Body of pancreas (tissue), 4 donors: ENCODE measurements at regions not wholly inside any gene's neighbourhood (a gene's known extent, or its start where the extent isn't known, plus 50 kb on each side); places are given as distances from the start of the nearest gene placed in this dataset.

Experiments
- ATAC-seq: fragments of 150-250 bp; one replicate; pipeline ENCODE4 v1.9.1; 2016
- DNase-seq, 4 donors: peaks; one replicate each; pipeline ENCODE4 v3.0.0-alpha.2; 2019
- H3K27ac ChIP-seq, 4 donors: fragments of 200-600 bp; sonication (generic); 1 replicate in 3 of 4; 2 replicates in 1 of 4; pipeline versions ENCODE4 v1.5.1 to v1.6.1; 2016 to 2019; ENCODE audit warnings: mild to moderate bottlenecking in 1 of 4, mixed read lengths in 1 of 4, moderate library complexity in 1 of 4
- H3K27me3 ChIP-seq, 2 donors: fragments of 200-600 bp; sonication (generic); one replicate each; pipeline ENCODE4 v1.6.0; 2016; ENCODE audit warnings: mild to moderate bottlenecking in 1 of 2
- H3K36me3 ChIP-seq, 2 donors: fragments of 200-600 bp; sonication (generic); replicated peaks in 1 of 2; 2 replicates each; pipeline ENCODE4 v1.5.1; 2016; ENCODE audit warnings: low read depth in 2 of 2; ENCODE audit not compliant: insufficient read depth in 1 of 2
- H3K4me1 ChIP-seq: fragments of 200-600 bp; sonication (generic); one replicate; pipeline ENCODE4 v1.6.0; 2016
- H3K4me3 ChIP-seq, 2 donors: fragments of 200-600 bp; sonication (generic); 1 replicate in 1 of 2; 2 replicates in 1 of 2; pipeline ENCODE4 v1.5.1; 2016 to 2019
- H3K9me3 ChIP-seq, 3 donors: fragments of 200-600 bp; sonication (generic); 1 replicate in 2 of 3; 2 replicates in 1 of 3; pipeline ENCODE4 v1.5.1; 2016
- POLR2A ChIP-seq, 3 donors: fragments of 450-650 bp; IDR thresholded peaks; one replicate each; pipeline ENCODE4 v1.6.1; 2016; ENCODE audit warnings: antibody characterized with exemption in 3 of 3, mild to moderate bottlenecking in 2 of 3
- WGBS, 2 donors: methylation state at CpG; one replicate each; pipeline ENCODE4 v1.1.5; 2017; 5-methylcytosine and 5-hydroxymethylcytosine counted together
- intact Hi-C: fragments of 100-400 bp; cut with DNase I; formaldehyde crosslinking; loops from one replicate; pipeline ENCODE4 v1.15.1; 2023
- TF ChIP-seq, protein P1 (sequence below), 7 experiments: fragments of 450-650 bp in 4 of 7; fragments of 200-600 bp in 3 of 7; sonication (generic) in 3 of 7; IDR thresholded peaks; one replicate each; pipeline ENCODE4 v1.5.1; 2016 to 2019; ENCODE audit warnings: antibody characterized with exemption in 7 of 7

- Histone ChIP-seq H3K9me3 (no peaks in the 10 kb centered on the region), H3K27me3 (no peaks in the 10 kb centered on the region), H3K4me3 (no peak overlapping the region), H3K36me3 (no peaks in the 10 kb centered on the region), H3K27ac (no peak overlapping the region), H3K4me1 (no peaks in the 10 kb centered on the region)
- intact Hi-C loops = no loop called here
- TF ChIP-seq, protein P1, sequence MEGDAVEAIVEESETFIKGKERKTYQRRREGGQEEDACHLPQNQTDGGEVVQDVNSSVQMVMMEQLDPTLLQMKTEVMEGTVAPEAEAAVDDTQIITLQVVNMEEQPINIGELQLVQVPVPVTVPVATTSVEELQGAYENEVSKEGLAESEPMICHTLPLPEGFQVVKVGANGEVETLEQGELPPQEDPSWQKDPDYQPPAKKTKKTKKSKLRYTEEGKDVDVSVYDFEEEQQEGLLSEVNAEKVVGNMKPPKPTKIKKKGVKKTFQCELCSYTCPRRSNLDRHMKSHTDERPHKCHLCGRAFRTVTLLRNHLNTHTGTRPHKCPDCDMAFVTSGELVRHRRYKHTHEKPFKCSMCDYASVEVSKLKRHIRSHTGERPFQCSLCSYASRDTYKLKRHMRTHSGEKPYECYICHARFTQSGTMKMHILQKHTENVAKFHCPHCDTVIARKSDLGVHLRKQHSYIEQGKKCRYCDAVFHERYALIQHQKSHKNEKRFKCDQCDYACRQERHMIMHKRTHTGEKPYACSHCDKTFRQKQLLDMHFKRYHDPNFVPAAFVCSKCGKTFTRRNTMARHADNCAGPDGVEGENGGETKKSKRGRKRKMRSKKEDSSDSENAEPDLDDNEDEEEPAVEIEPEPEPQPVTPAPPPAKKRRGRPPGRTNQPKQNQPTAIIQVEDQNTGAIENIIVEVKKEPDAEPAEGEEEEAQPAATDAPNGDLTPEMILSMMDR (IDR thresholded peaks at IDR 0.05) = no peak
- no peak for TF ChIP-seq POLR2A (IDR thresholded peaks at IDR 0.05)
- ATAC-seq (no peak), DNase-seq (no peak)
- WGBS, 2 donors = 75 to 85% methylated on average over 1 of the region's 1 CpG
These were observed 667.3 kb upstream of the CITED2 start for GRCh38 chr6:140041571-140042332.

GRCh38 chr6:140041056-140041455 lies 666.6 kb upstream of the CITED2 start:
- Histone ChIP-seq H3K27ac (no peak overlapping the region), H3K27me3 (no peaks in the 10 kb centered on the region), H3K4me3 (no peak overlapping the region), H3K36me3 (no peaks in the 10 kb centered on the region), H3K4me1 (no peaks in the 10 kb centered on the region), H3K9me3 (no peaks in the 10 kb centered on the region)
- intact Hi-C loops = no loop called here
- TF ChIP-seq POLR2A (IDR thresholded peaks at IDR 0.05) = no peak
- TF ChIP-seq, protein P1 (IDR thresholded peaks at IDR 0.05) = no peak
- DNase-seq (no peak), ATAC-seq (no peak)

DNA sequence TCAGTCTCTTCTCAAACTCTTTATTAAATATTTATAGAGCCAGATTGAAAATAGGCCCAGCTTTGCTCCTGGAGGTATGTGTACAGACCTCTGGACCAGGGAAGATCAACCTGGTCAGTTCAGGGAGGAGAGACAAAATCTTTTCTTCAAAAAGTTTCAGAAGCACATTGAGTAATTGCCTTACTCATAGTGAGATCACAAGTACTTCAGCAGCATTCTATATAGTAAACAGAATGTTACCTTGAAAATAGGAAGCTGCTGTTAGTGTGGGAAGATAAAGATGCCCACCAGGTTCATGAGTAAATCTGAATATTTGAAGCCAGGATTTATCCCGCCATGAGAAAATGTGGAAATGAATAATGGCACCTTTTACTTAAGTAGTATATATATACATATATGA lies 665.9 kb upstream of the CITED2 start:
- Histone ChIP-seq H3K36me3 (no peaks in the 10 kb centered on the region), H3K4me1 (no peaks in the 10 kb centered on the region), H3K4me3 (no peak overlapping the region), H3K27me3 (no peaks in the 10 kb centered on the region), H3K9me3 (no peaks in the 10 kb centered on the region), H3K27ac (no peak overlapping the region)
- ATAC-seq (no peak), DNase-seq (no peak)
- intact Hi-C loops = no loop called here
- 65 to 93% methylated on average over 1 of the region's 1 CpG for WGBS, 2 donors
- TF ChIP-seq, protein P1 (IDR thresholded peaks at IDR 0.05) = no peak
- no peak for TF ChIP-seq POLR2A (IDR thresholded peaks at IDR 0.05)

DNA sequence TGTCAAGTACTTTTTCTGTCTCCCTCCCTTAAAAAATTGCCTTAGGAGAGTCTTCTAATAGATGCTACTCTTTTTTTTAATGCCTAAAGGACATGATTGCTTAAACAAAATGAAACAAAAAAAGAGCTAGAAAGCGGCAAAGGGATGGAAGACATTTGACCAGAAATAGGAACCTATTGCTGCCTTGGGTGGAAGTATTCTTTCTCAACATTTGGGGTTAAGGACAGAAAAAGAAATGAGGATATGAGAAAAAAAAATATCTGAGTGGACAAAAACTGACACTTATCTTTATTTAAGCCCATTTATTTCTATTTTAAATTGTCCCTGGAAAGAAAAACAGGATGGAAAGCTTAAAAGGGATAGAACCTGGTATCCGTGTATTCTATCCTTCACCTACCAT lies 664.9 kb upstream of the CITED2 start:
- intact Hi-C loops = no loop called here
- WGBS, 2 donors = 73 to 83% methylated on average over 2 of the region's 2 CpGs
- ATAC-seq (no peak), DNase-seq (no peak)
- TF ChIP-seq POLR2A (IDR thresholded peaks at IDR 0.05) = no peak
- TF ChIP-seq, protein P1 (IDR thresholded peaks at IDR 0.05) = no peak
- no peaks in the 10 kb centered on the region for H3K9me3 ChIP-seq
- no peaks in the 10 kb centered on the region for H3K36me3 ChIP-seq
- H3K27me3 ChIP-seq = no peaks in the 10 kb centered on the region
- no peak overlapping the region for H3K27ac ChIP-seq
- no peak overlapping the region for H3K4me3 ChIP-seq
- H3K4me1 ChIP-seq = no peaks in the 10 kb centered on the region

DNA sequence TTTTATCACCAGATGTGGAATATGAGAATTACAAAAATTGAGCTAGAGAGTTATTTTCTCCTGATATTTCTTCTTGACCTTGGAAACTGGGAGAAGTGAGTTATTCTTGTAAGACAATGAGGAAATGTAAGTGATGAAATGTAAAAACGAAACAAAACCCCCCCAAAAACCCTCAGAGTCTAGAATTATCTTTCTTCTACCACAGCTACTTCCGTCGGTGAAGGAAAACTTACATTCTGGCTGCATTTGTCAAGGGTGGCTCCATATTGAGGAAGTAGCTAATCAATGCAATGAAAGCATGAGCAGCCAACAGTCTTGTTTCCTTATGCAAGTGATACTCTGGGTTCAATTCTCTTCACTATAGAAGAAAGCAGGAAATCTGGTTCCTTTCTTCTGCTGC lies 661.7 kb upstream of the CITED2 start:
- ATAC-seq = no peak

More for the DNA sequence above, 661.7 kb upstream of the CITED2 start:
- WGBS, 2 donors = 59 to 72% methylated on average over 3 of the region's 3 CpGs
- intact Hi-C loops = no loop called here
- H3K36me3 ChIP-seq = no peaks in the 10 kb centered on the region
- no peak overlapping the region for H3K27ac ChIP-seq
- no peak for DNase-seq
- H3K9me3 ChIP-seq = no peaks in the 10 kb centered on the region
- no peaks in the 10 kb centered on the region for H3K4me1 ChIP-seq
- no peak overlapping the region for H3K4me3 ChIP-seq
- TF ChIP-seq, protein P1 (IDR thresholded peaks at IDR 0.05) = no peak
- TF ChIP-seq POLR2A (IDR thresholded peaks at IDR 0.05) = no peak
- H3K27me3 ChIP-seq = no peaks in the 10 kb centered on the region
